ENCODE measurements at regions not wholly inside any gene's neighbourhood (a gene's known extent, or its start where the extent isn't known, plus 50 kb on each side); places are given as distances from the start of the nearest gene placed in this dataset.

DNA sequence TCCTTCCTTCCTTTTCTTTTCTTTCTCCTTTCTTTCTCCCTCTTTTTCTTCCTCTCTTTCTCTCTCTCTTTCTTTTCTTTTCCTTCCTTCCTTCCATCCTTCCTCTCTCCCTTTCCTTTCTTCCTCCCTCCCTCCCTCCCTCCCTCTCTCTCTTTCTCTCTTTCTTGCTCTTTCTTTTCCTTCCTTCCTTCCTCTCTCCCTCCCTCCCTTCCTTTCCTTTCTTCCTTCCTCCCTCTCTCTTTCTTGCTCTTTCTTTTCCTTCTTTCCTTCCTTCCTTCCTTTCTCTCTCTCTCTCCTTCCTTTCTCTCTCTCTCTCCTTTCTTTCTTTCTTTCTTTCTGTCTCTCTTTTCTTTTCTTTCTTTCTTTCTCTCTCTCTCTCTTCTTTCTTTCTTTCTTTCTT, 207.6 kb downstream of the ATP23 start:
- no peaks in the 10 kb centered on the region for H4K20me1 ChIP-seq (ENCODE audit: insufficient read depth, low read length)
- H3K79me2 ChIP-seq (ENCODE audit: insufficient read depth, low read length): no peaks in the 10 kb centered on the region
- H3K4me2 ChIP-seq (ENCODE audit: low read length): no peak overlapping the region
- H3K36me3 ChIP-seq (ENCODE audit: insufficient read depth, low read length): no peaks in the 10 kb centered on the region
- TF ChIP-seq, protein P1, sequence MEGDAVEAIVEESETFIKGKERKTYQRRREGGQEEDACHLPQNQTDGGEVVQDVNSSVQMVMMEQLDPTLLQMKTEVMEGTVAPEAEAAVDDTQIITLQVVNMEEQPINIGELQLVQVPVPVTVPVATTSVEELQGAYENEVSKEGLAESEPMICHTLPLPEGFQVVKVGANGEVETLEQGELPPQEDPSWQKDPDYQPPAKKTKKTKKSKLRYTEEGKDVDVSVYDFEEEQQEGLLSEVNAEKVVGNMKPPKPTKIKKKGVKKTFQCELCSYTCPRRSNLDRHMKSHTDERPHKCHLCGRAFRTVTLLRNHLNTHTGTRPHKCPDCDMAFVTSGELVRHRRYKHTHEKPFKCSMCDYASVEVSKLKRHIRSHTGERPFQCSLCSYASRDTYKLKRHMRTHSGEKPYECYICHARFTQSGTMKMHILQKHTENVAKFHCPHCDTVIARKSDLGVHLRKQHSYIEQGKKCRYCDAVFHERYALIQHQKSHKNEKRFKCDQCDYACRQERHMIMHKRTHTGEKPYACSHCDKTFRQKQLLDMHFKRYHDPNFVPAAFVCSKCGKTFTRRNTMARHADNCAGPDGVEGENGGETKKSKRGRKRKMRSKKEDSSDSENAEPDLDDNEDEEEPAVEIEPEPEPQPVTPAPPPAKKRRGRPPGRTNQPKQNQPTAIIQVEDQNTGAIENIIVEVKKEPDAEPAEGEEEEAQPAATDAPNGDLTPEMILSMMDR (IDR thresholded peaks at IDR 0.05; ENCODE audit: low read length): no peak
- TF ChIP-seq EZH2 (IDR thresholded peaks at IDR 0.05; ENCODE audit: borderline replicate concordance, low read length): no peak
- no peaks in the 10 kb centered on the region for H3K27me3 ChIP-seq (ENCODE audit: insufficient read depth, low read length)
- no peaks in the 10 kb centered on the region for H3K9me2 ChIP-seq (ENCODE audit: low read depth, low read length)
- H3K9me3 ChIP-seq (ENCODE audit: low read length): no peaks in the 10 kb centered on the region
- H3K4me1 ChIP-seq (ENCODE audit: insufficient read depth, low read length, severe bottlenecking): no peaks in the 10 kb centered on the region
- H3F3A ChIP-seq (ENCODE audit: insufficient read depth, low read length): no peaks in the 10 kb centered on the region
- no peak overlapping the region for H3K4me3 ChIP-seq (ENCODE audit: low read depth, low read length, poor library complexity, severe bottlenecking)
- no peak overlapping the region for H3K9ac ChIP-seq (ENCODE audit: low read length)
- H3K27ac ChIP-seq (ENCODE audit: low read depth, low read length, poor library complexity, severe bottlenecking): no peak overlapping the region
- no peak overlapping the region for H2AFZ ChIP-seq (ENCODE audit: low read length)

DNA sequence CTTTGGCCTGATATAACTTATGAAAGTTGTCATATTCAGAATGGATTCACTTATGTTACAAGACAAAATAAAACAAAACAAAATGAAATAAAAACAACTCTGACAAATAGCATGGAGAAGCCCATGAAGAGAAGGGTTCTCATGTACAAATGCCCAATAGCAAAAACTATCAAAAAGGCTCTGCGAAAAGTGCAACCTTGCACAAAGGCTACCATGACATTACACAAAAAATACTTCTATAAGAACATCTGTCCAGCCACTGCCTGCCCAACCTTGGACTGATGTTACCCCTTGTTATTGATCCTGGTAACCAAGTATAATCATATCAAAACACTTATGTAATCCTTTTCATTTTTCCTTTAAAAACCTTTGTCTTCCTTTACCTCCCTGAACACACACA, 213.0 kb downstream of the ATP23 start:
- H3K27me3 ChIP-seq (ENCODE audit: insufficient read depth, low read length): no peaks in the 10 kb centered on the region
- TF ChIP-seq EZH2 (IDR thresholded peaks at IDR 0.05; ENCODE audit: borderline replicate concordance, low read length): no peak
- TF ChIP-seq, protein P1 (IDR thresholded peaks at IDR 0.05; ENCODE audit: low read length): no peak

DNA sequence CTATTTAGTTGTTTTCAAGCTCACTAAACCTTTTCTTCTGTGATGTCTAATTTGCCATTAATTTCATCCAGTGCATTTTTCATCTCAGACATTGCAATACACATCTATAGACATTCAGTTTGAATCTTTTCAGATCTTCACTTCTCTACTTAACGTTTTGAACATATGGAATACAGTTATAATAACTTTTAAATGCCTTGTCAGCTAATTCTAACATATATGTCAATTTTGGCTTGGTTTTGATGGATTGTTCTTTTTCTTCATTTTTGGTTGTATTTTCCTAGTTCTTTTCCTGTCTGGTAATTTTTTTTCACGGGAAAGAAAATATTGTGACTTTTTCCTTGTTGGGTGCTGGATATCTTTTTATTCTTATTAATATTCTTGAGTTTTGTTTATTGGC, 215.3 kb downstream of the ATP23 start:
- Histone ChIP-seq H3K27ac (ENCODE audit: low read depth, low read length, poor library complexity, severe bottlenecking) (no peak overlapping the region), H3K4me3 (ENCODE audit: low read depth, low read length, poor library complexity, severe bottlenecking) (no peak overlapping the region), H3F3A (ENCODE audit: insufficient read depth, low read length) (no peaks in the 10 kb centered on the region), H4K20me1 (ENCODE audit: insufficient read depth, low read length) (no peaks in the 10 kb centered on the region), H3K36me3 (ENCODE audit: insufficient read depth, low read length) (no peaks in the 10 kb centered on the region), H3K9me3 (ENCODE audit: low read length) (no peaks in the 10 kb centered on the region), H3K4me2 (ENCODE audit: low read length) (no peak overlapping the region), H3K27me3 (ENCODE audit: insufficient read depth, low read length) (no peaks in the 10 kb centered on the region), H3K79me2 (ENCODE audit: insufficient read depth, low read length) (no peaks in the 10 kb centered on the region), H3K9me2 (ENCODE audit: low read depth, low read length) (no peaks in the 10 kb centered on the region), H3K9ac (ENCODE audit: low read length) (no peak overlapping the region), H3K4me1 (ENCODE audit: insufficient read depth, low read length, severe bottlenecking) (no peaks in the 10 kb centered on the region), H2AFZ (ENCODE audit: low read length) (no peak overlapping the region)
- TF ChIP-seq, protein P1 (IDR thresholded peaks at IDR 0.05; ENCODE audit: low read length): no peak
- TF ChIP-seq EZH2 (IDR thresholded peaks at IDR 0.05; ENCODE audit: borderline replicate concordance, low read length): no peak

More for the DNA sequence above, 213.0 kb downstream of the ATP23 start:
- no peaks in the 10 kb centered on the region for H3K9me3 ChIP-seq (ENCODE audit: low read length)
- H3K4me3 ChIP-seq (ENCODE audit: low read depth, low read length, poor library complexity, severe bottlenecking): no peak overlapping the region
- no peak overlapping the region for H2AFZ ChIP-seq (ENCODE audit: low read length)
- no peak overlapping the region for H3K27ac ChIP-seq (ENCODE audit: low read depth, low read length, poor library complexity, severe bottlenecking)
- H4K20me1 ChIP-seq (ENCODE audit: insufficient read depth, low read length): no peaks in the 10 kb centered on the region
- no peaks in the 10 kb centered on the region for H3K4me1 ChIP-seq (ENCODE audit: insufficient read depth, low read length, severe bottlenecking)
- H3K9ac ChIP-seq (ENCODE audit: low read length): no peak overlapping the region
- H3K4me2 ChIP-seq (ENCODE audit: low read length): no peak overlapping the region
- no peaks in the 10 kb centered on the region for H3K79me2 ChIP-seq (ENCODE audit: insufficient read depth, low read length)
- H3K9me2 ChIP-seq (ENCODE audit: low read depth, low read length): no peaks in the 10 kb centered on the region
- no peaks in the 10 kb centered on the region for H3F3A ChIP-seq (ENCODE audit: insufficient read depth, low read length)
- H3K36me3 ChIP-seq (ENCODE audit: insufficient read depth, low read length): no peaks in the 10 kb centered on the region
